Calu3 (cell line): ENCODE measurements at regions not wholly inside any gene's neighbourhood (a gene's known extent, or its start where the extent isn't known, plus 50 kb on each side); places are given as distances from the start of the nearest gene placed in this dataset.

Experiments
- BruUV-seq: library from RNA; stranded (reverse); fragments of 400-500 nt; replicated peaks from 2 replicates; lab custom pipeline; 2021; lab: Mats Ljungman, UMichigan
- CTCF ChIA-PET: fragments of 300-600 bp; sonication (Branson Sonifier 250); formaldehyde crosslinking; loops from one replicate; lab custom pipeline; 2022; ENCODE audit warnings: antibody characterized with exemption; lab: Charles Lee
- DNase-seq: peaks from one replicate; pipeline ENCODE4 v3.0.0; 2022
- H3K27ac Mint-ChIP-seq: one replicate; pipeline ENCODE4 v1.8.0; 2022; ENCODE audit warnings: mixed read lengths; ENCODE audit not compliant: unreplicated experiment
- H3K27me3 Mint-ChIP-seq: one replicate; pipeline ENCODE4 v1.8.0; 2022; ENCODE audit warnings: mixed read lengths; ENCODE audit not compliant: unreplicated experiment
- H3K36me3 Mint-ChIP-seq: one replicate; pipeline ENCODE4 v1.8.0; 2022; ENCODE audit warnings: mild to moderate bottlenecking, moderate library complexity, mixed read lengths; ENCODE audit not compliant: insufficient read depth, unreplicated experiment
- H3K4me1 Mint-ChIP-seq: one replicate; pipeline ENCODE4 v1.8.0; 2022; ENCODE audit warnings: mild to moderate bottlenecking, low read depth, mixed read lengths; ENCODE audit not compliant: unreplicated experiment
- H3K4me3 Mint-ChIP-seq: one replicate; pipeline ENCODE4 v1.8.0; 2022; ENCODE audit warnings: mild to moderate bottlenecking, low read depth, moderate library complexity, mixed read lengths; ENCODE audit not compliant: unreplicated experiment
- H3K9me3 Mint-ChIP-seq: one replicate; pipeline ENCODE4 v1.8.0; 2022; ENCODE audit warnings: low read depth, mixed read lengths; ENCODE audit not compliant: unreplicated experiment
- intact Hi-C: fragments of 100-400 bp; cut with micrococcal nuclease; formaldehyde crosslinking; loops from one replicate; pipeline ENCODE4 v1.10.0; 2022; ENCODE audit not compliant: unreplicated experiment
- TF ChIP-seq, protein P1 (sequence below): fragments of 200-600 bp; IDR thresholded peaks from one replicate; pipeline ENCODE4 v1.8.0; 2022; ENCODE audit warnings: antibody characterized with exemption; ENCODE audit not compliant: unreplicated experiment

DNA sequence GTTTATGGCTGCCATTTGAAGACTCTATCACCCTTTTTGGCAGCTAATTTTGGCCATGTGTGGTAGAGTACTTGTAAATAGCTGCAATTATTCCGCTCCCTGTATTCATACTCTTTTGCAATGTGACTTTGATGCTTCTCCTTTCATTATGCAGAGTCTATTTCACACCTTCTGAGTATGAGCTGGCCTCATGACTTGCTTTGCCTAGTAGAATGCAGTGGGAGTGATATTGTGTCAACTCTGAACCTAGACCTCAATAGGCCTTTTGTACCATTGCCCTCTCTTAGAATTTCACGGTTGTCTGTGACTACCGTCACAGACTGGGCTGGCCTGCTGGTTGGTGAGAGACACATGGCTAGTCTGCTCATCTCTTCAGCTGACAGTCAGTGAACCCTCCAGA lies 118.8 kb downstream of the DDIT4L start:
- H3K36me3 Mint-ChIP-seq, result no peaks in the 10 kb centered on the region
- BruUV-seq, result no TSS peak
- no peaks in the 10 kb centered on the region for H3K27me3 Mint-ChIP-seq
- TF ChIP-seq, protein P1, sequence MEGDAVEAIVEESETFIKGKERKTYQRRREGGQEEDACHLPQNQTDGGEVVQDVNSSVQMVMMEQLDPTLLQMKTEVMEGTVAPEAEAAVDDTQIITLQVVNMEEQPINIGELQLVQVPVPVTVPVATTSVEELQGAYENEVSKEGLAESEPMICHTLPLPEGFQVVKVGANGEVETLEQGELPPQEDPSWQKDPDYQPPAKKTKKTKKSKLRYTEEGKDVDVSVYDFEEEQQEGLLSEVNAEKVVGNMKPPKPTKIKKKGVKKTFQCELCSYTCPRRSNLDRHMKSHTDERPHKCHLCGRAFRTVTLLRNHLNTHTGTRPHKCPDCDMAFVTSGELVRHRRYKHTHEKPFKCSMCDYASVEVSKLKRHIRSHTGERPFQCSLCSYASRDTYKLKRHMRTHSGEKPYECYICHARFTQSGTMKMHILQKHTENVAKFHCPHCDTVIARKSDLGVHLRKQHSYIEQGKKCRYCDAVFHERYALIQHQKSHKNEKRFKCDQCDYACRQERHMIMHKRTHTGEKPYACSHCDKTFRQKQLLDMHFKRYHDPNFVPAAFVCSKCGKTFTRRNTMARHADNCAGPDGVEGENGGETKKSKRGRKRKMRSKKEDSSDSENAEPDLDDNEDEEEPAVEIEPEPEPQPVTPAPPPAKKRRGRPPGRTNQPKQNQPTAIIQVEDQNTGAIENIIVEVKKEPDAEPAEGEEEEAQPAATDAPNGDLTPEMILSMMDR, result no peak
- no peaks in the 10 kb centered on the region for H3K9me3 Mint-ChIP-seq
- no peaks in the 10 kb centered on the region for H3K4me1 Mint-ChIP-seq
- no peak overlapping the region for H3K4me3 Mint-ChIP-seq
- intact Hi-C loops, result no loop called here
- CTCF ChIA-PET, result no interaction called here
- DNase-seq, result no peak
- no peak overlapping the region for H3K27ac Mint-ChIP-seq

DNA sequence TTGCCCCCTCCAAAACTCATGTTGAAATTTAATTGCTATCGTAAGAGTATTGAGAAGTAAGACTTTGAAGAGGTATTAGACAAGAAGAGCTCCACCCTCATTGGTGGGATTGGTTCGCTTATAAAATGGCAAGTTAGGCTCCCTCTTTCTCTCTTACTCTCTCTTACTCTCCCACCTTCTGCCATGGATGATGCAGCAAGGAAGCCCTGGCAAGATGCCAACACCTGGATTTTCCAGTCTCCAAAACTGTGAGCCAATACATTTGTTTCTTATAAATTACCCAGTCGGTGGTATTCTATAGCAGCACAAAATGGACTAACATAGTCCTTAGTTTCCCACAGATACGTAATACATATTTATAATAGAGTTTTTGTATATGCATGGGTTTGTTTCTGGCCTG lies 119.4 kb downstream of the DDIT4L start:
- H3K27me3 Mint-ChIP-seq, result no peaks in the 10 kb centered on the region
- no peaks in the 10 kb centered on the region for H3K36me3 Mint-ChIP-seq
- DNase-seq, result no peak
- H3K27ac Mint-ChIP-seq, result no peak overlapping the region
- H3K4me3 Mint-ChIP-seq, result no peak overlapping the region
- H3K9me3 Mint-ChIP-seq, result no peaks in the 10 kb centered on the region
- intact Hi-C loops, result no loop called here
- CTCF ChIA-PET, result no interaction called here
- H3K4me1 Mint-ChIP-seq, result no peaks in the 10 kb centered on the region
- BruUV-seq, result no TSS peak
- TF ChIP-seq, protein P1, result no peak

DNA sequence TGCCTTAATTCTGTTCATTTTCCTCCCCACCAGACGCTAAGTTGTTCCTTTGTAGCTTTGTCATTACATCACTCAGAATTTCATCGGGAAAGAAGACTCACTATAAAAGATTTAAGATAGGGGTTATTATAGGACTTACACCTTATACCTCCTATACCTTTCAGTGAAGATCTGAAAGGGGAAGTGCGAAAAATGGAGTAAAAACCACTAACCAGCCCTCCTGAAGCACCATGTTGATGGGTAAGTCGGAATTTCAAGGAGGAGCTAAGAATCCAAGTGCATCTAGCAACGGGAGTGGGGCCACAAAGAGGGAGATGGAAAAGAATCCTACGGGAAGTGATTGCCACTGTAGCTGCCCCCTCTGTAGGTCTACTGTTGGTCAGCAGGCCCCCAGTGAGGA lies 119.1 kb upstream of the H2AZ1 start:
- intact Hi-C loops, result loop anchor here (10.0 kb wide), 1 partner anchor 254 kb away; the partner anchor contains the start of gene DAPP1
- H3K27ac Mint-ChIP-seq, result no peak overlapping the region
- H3K36me3 Mint-ChIP-seq, result no peaks in the 10 kb centered on the region
- DNase-seq, result no peak
- H3K4me3 Mint-ChIP-seq, result no peak overlapping the region
- CTCF ChIA-PET, result no interaction called here
- H3K27me3 Mint-ChIP-seq, result no peaks in the 10 kb centered on the region
- TF ChIP-seq, protein P1, result no peak
- no peaks in the 10 kb centered on the region for H3K4me1 Mint-ChIP-seq
- H3K9me3 Mint-ChIP-seq, result no peaks in the 10 kb centered on the region
- BruUV-seq, result no TSS peak

DNA sequence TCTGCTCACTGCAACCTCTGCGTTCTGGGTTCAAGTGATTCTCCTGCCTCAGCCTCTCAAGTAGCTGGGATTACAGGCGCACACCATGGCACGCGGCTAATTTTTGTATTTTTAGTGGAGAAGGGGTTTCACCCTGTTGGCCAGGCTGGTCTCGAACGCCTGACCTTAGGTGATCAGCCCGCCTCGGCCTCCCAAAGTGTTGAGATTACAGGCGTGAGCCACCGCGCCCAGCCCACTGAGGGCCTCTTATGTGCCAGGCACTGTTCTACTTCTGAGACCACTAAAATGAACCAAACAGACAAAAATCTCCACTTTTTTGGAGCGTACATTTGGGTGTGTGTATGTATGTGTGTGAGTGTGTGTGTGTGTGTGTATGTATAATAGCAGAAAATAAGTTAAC lies 117.2 kb upstream of the H2AZ1 start:
- TF ChIP-seq, protein P1, result no peak
- H3K36me3 Mint-ChIP-seq, result no peaks in the 10 kb centered on the region
- H3K27ac Mint-ChIP-seq, result no peak overlapping the region
- BruUV-seq, result no TSS peak
- no peaks in the 10 kb centered on the region for H3K27me3 Mint-ChIP-seq
- H3K4me1 Mint-ChIP-seq, result peaks cover 7% of the 10 kb centered on the region
- intact Hi-C loops, result loop anchor here (10.0 kb wide), 1 partner anchor 252 kb away; the partner anchor contains the start of gene DAPP1
- CTCF ChIA-PET, result no interaction called here
- H3K4me3 Mint-ChIP-seq, result no peak overlapping the region
- H3K9me3 Mint-ChIP-seq, result no peaks in the 10 kb centered on the region
- DNase-seq, result no peak
